Neural cell (in vitro differentiated cells): ENCODE measurements at regions not wholly inside any gene's neighbourhood (a gene's known extent, or its start where the extent isn't known, plus 50 kb on each side); places are given as distances from the start of the nearest gene placed in this dataset.

Experiments used
- H2AFZ ChIP-seq: fragments of 200-600, 300-800 bp; sonication (generic), shearing (Covaris generic); 2 replicates; pipeline ENCODE4 v1.6.0; 2014; ENCODE audit warnings: low read depth, mild to moderate bottlenecking, antibody characterized with exemption, low read length, moderate library complexity
- H3F3A ChIP-seq: fragments of 200-600 bp; shearing (Covaris generic); 2 replicates; pipeline ENCODE4 v1.6.1; 2016; ENCODE audit warnings: mild to moderate bottlenecking, moderate library complexity, mixed read lengths, antibody characterized with exemption, low read length; ENCODE audit not compliant: insufficient read depth, poor library complexity, severe bottlenecking
- H3K27ac ChIP-seq: fragments of 200-600, 300-800 bp; sonication (generic), shearing (Covaris generic); 2 replicates; pipeline ENCODE4 v1.5.1; 2014; ENCODE audit warnings: mild to moderate bottlenecking, low read length, moderate library complexity
- H3K27me3 ChIP-seq: fragments of 300-800, 200-600 bp; sonication (generic), shearing (Covaris generic); 2 replicates; pipeline ENCODE4 v1.6.0; 2014; ENCODE audit warnings: mild to moderate bottlenecking, low read depth, low read length, moderate library complexity; ENCODE audit not compliant: insufficient read depth
- H3K36me3 ChIP-seq: fragments of 300-800, 200-600 bp; sonication (generic), shearing (Covaris generic); 2 replicates; pipeline ENCODE4 v1.5.1; 2014; ENCODE audit warnings: mild to moderate bottlenecking, antibody characterized with exemption, low read length, moderate library complexity; ENCODE audit not compliant: insufficient read depth
- H3K4me2 ChIP-seq: fragments of 300-800, 200-600 bp; sonication (generic), shearing (Covaris generic); 2 replicates; pipeline ENCODE4 v1.6.0; 2014; ENCODE audit warnings: mild to moderate bottlenecking, low read length
- H3K4me3 ChIP-seq: fragments of 300-800, 200-600 bp; sonication (generic), shearing (Covaris generic); 2 replicates; pipeline ENCODE4 v1.5.1; 2014; ENCODE audit warnings: mild to moderate bottlenecking, low read length, moderate library complexity
- H3K79me2 ChIP-seq: fragments of 200-600 bp; shearing (Covaris generic); replicated peaks from 2 replicates; pipeline ENCODE4 v1.6.0; 2014; ENCODE audit warnings: mild to moderate bottlenecking, low read length, moderate library complexity; ENCODE audit not compliant: insufficient read depth
- H3K9ac ChIP-seq: fragments of 300-800, 200-600 bp; sonication (generic), shearing (Covaris generic); 2 replicates; pipeline ENCODE4 v1.6.1; 2016; ENCODE audit warnings: mild to moderate bottlenecking, low read length, mixed read lengths
- H3K9me2 ChIP-seq: fragments of 200-600 bp; shearing (Covaris generic); 2 replicates; pipeline ENCODE4 v1.6.1; 2016; ENCODE audit warnings: mild to moderate bottlenecking, low read length, mixed read lengths; ENCODE audit not compliant: insufficient read depth
- H3K9me3 ChIP-seq: fragments of 200-600, 300-800 bp; sonication (generic), shearing (Covaris generic); 2 replicates; pipeline ENCODE4 v1.6.1; 2016; ENCODE audit warnings: mild to moderate bottlenecking, mixed run types, low read length, moderate library complexity, mixed read lengths
- H4K20me1 ChIP-seq: fragments of 200-600 bp; shearing (Covaris generic); 2 replicates; pipeline ENCODE4 v1.6.1; 2016; ENCODE audit warnings: mild to moderate bottlenecking, mixed run types; ENCODE audit not compliant: insufficient read depth
- EP300 ChIP-seq: fragments of 450-650 bp; conservative IDR thresholded peaks from 2 replicates; pipeline ENCODE4 v1.6.1; 2014; ENCODE audit warnings: antibody characterized with exemption, mild to moderate bottlenecking, moderate library complexity; ENCODE audit not compliant: poor library complexity, severe bottlenecking
- EZH2 ChIP-seq: fragments of 200-600, 300-800 bp; shearing (Covaris generic), sonication (generic); IDR thresholded peaks from 2 replicates; pipeline ENCODE4 v1.6.1; 2014; ENCODE audit warnings: antibody characterized with exemption, low read length, borderline replicate concordance, mild to moderate bottlenecking; ENCODE audit not compliant: insufficient read depth, poor library complexity, severe bottlenecking
- MXI1 ChIP-seq: fragments of 450-650 bp; conservative IDR thresholded peaks from 2 replicates; pipeline ENCODE4 v1.6.1; 2014; ENCODE audit warnings: antibody characterized with exemption, mild to moderate bottlenecking; ENCODE audit not compliant: poor library complexity, severe bottlenecking
- POLR2AphosphoS5 ChIP-seq: IDR thresholded peaks from 2 replicates; pipeline ENCODE4 v1.6.1; 2012
- RAD21 ChIP-seq: fragments of 450-650 bp; conservative IDR thresholded peaks from 2 replicates; pipeline ENCODE4 v1.6.1; 2014; ENCODE audit warnings: antibody characterized with exemption, mild to moderate bottlenecking, moderate library complexity
- SMC3 ChIP-seq: fragments of 450-650 bp; conservative IDR thresholded peaks from 2 replicates; pipeline ENCODE4 v1.6.1; 2014; ENCODE audit warnings: antibody characterized with exemption, mild to moderate bottlenecking, moderate library complexity; ENCODE audit not compliant: poor library complexity
- TAF1 ChIP-seq: IDR thresholded peaks from 2 replicates; pipeline ENCODE4 v1.6.1; 2012; ENCODE audit warnings: low read depth
- TF ChIP-seq, protein P1 (sequence below): IDR thresholded peaks from 2 replicates; pipeline ENCODE4 v1.6.1; 2012; ENCODE audit warnings: borderline replicate concordance
- TF ChIP-seq, protein P2 (sequence below): fragments of 450-650 bp; IDR thresholded peaks from 2 replicates; pipeline ENCODE4 v1.5.1; 2014; ENCODE audit warnings: antibody characterized with exemption, mild to moderate bottlenecking, moderate library complexity; ENCODE audit not compliant: poor library complexity, severe bottlenecking

DNA sequence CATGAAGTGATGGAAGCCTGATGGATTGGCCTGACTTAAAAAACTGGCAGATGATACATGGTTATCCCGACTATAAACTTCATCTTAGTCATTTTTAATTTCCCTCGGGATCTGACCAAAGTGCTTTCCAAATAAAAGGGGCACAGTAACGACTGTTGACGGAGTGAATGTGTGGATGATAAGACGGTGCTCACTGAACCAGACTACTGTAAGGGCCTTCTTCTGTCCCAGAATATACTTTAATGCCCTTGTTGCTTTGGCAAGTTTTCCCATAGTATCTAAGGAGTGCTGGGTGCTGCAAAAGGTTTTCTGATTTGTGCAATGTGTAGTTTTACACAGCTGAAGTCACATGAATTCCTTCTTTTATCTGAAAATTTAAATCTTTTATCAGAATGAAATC is 373.5 kb downstream of the DSEL start:
- Histone ChIP-seq H3K4me2 (no peak overlapping the region), H3K27me3 (no peaks in the 10 kb centered on the region), H3K9me3 (no peaks in the 10 kb centered on the region), H3K9ac (no peak overlapping the region), H4K20me1 (no peaks in the 10 kb centered on the region), H3K9me2 (no peaks in the 10 kb centered on the region), H3F3A (no peaks in the 10 kb centered on the region), H3K36me3 (no peaks in the 10 kb centered on the region), H3K27ac (no peak overlapping the region), H3K4me3 (no peak overlapping the region), H3K79me2 (no peaks in the 10 kb centered on the region), H2AFZ (no peak overlapping the region)
- TF ChIP-seq, protein P1, sequence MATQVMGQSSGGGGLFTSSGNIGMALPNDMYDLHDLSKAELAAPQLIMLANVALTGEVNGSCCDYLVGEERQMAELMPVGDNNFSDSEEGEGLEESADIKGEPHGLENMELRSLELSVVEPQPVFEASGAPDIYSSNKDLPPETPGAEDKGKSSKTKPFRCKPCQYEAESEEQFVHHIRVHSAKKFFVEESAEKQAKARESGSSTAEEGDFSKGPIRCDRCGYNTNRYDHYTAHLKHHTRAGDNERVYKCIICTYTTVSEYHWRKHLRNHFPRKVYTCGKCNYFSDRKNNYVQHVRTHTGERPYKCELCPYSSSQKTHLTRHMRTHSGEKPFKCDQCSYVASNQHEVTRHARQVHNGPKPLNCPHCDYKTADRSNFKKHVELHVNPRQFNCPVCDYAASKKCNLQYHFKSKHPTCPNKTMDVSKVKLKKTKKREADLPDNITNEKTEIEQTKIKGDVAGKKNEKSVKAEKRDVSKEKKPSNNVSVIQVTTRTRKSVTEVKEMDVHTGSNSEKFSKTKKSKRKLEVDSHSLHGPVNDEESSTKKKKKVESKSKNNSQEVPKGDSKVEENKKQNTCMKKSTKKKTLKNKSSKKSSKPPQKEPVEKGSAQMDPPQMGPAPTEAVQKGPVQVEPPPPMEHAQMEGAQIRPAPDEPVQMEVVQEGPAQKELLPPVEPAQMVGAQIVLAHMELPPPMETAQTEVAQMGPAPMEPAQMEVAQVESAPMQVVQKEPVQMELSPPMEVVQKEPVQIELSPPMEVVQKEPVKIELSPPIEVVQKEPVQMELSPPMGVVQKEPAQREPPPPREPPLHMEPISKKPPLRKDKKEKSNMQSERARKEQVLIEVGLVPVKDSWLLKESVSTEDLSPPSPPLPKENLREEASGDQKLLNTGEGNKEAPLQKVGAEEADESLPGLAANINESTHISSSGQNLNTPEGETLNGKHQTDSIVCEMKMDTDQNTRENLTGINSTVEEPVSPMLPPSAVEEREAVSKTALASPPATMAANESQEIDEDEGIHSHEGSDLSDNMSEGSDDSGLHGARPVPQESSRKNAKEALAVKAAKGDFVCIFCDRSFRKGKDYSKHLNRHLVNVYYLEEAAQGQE: no peak
- TF ChIP-seq TAF1: no peak
- no peak for TF ChIP-seq POLR2AphosphoS5
- no peak for TF ChIP-seq EP300
- TF ChIP-seq, protein P2, sequence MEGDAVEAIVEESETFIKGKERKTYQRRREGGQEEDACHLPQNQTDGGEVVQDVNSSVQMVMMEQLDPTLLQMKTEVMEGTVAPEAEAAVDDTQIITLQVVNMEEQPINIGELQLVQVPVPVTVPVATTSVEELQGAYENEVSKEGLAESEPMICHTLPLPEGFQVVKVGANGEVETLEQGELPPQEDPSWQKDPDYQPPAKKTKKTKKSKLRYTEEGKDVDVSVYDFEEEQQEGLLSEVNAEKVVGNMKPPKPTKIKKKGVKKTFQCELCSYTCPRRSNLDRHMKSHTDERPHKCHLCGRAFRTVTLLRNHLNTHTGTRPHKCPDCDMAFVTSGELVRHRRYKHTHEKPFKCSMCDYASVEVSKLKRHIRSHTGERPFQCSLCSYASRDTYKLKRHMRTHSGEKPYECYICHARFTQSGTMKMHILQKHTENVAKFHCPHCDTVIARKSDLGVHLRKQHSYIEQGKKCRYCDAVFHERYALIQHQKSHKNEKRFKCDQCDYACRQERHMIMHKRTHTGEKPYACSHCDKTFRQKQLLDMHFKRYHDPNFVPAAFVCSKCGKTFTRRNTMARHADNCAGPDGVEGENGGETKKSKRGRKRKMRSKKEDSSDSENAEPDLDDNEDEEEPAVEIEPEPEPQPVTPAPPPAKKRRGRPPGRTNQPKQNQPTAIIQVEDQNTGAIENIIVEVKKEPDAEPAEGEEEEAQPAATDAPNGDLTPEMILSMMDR: no peak
- TF ChIP-seq EZH2: no peak
- no peak for TF ChIP-seq MXI1
- no peak for TF ChIP-seq RAD21
- no peak for TF ChIP-seq SMC3

DNA sequence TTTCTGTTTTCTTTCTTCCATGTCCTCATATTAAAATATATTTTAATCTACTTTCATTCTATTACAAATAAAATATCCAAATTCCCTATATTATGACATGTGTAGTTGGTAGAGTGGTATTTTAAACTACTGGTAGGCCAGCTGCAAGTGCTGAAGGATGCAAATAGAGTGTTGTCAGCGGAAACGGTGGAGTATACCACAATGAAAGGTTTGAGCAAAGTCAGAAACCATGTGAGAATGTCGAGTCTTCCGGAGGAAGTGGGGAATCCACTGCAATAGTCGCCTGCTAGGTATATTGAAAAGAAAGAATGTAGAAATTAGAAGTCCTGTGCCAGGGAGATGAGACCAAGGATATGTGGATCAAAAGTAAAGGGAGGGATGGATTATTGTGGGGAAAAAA is 373.9 kb downstream of the DSEL start:
- TF ChIP-seq RAD21 (no peak), EP300 (no peak), TAF1 (no peak), EZH2 (no peak), MXI1 (no peak), SMC3 (no peak), POLR2AphosphoS5 (no peak)
- TF ChIP-seq, protein P2: no peak
- TF ChIP-seq, protein P1: no peak
- Histone ChIP-seq H3K4me2 (no peak overlapping the region), H3K27ac (no peak overlapping the region), H4K20me1 (no peaks in the 10 kb centered on the region), H2AFZ (no peak overlapping the region), H3K27me3 (no peaks in the 10 kb centered on the region), H3K9ac (no peak overlapping the region), H3K79me2 (no peaks in the 10 kb centered on the region), H3F3A (no peaks in the 10 kb centered on the region), H3K9me2 (no peaks in the 10 kb centered on the region), H3K36me3 (no peaks in the 10 kb centered on the region), H3K9me3 (no peaks in the 10 kb centered on the region), H3K4me3 (no peak overlapping the region)
